Neural crest cell (in vitro differentiated cells): ENCODE measurements at regions not wholly inside any gene's neighbourhood (a gene's known extent, or its start where the extent isn't known, plus 50 kb on each side); places are given as distances from the start of the nearest gene placed in this dataset.

Experiments
- DNase-seq: peaks from one replicate; pipeline ENCODE4 v3.0.0; 2021; ENCODE audit warnings: low read depth, mixed read lengths, low spot score
- H3K27ac Mint-ChIP-seq: one replicate; pipeline ENCODE4 v1.8.0; 2021; ENCODE audit warnings: mild to moderate bottlenecking, mixed read lengths; ENCODE audit not compliant: unreplicated experiment
- H3K27me3 Mint-ChIP-seq: 2 replicates; pipeline ENCODE4 v1.8.0; 2021; ENCODE audit warnings: low read depth, mild to moderate bottlenecking, mixed read lengths
- H3K36me3 Mint-ChIP-seq: 2 replicates; pipeline ENCODE4 v1.8.0; 2021; ENCODE audit warnings: low read depth, mild to moderate bottlenecking, mixed read lengths
- H3K4me1 Mint-ChIP-seq: 2 replicates; pipeline ENCODE4 v1.8.0; 2021; ENCODE audit warnings: mixed read lengths
- H3K4me3 Mint-ChIP-seq: one replicate; pipeline ENCODE4 v1.8.0; 2021; ENCODE audit warnings: mild to moderate bottlenecking, mixed read lengths
- H3K9me3 Mint-ChIP-seq: 2 replicates; pipeline ENCODE4 v1.8.0; 2021; ENCODE audit warnings: mixed read lengths
- TF ChIP-seq, protein P1 (sequence below): fragments of 200-600 bp; sonication (generic); conservative IDR thresholded peaks from 2 replicates; pipeline ENCODE4 v1.5.0; 2021; ENCODE audit warnings: antibody characterized with exemption, mild to moderate bottlenecking

GRCh38 chr2:81747481-81748070 is 1443.0 kb upstream of the LRRTM1 start:
- H3K27ac Mint-ChIP-seq, result no peak overlapping the region
- peaks cover 6% of the 10 kb centered on the region for H3K9me3 Mint-ChIP-seq
- peaks cover 2% of the 10 kb centered on the region for H3K36me3 Mint-ChIP-seq
- H3K4me3 Mint-ChIP-seq, result no peak overlapping the region
- DNase-seq, result no peak
- TF ChIP-seq, protein P1, sequence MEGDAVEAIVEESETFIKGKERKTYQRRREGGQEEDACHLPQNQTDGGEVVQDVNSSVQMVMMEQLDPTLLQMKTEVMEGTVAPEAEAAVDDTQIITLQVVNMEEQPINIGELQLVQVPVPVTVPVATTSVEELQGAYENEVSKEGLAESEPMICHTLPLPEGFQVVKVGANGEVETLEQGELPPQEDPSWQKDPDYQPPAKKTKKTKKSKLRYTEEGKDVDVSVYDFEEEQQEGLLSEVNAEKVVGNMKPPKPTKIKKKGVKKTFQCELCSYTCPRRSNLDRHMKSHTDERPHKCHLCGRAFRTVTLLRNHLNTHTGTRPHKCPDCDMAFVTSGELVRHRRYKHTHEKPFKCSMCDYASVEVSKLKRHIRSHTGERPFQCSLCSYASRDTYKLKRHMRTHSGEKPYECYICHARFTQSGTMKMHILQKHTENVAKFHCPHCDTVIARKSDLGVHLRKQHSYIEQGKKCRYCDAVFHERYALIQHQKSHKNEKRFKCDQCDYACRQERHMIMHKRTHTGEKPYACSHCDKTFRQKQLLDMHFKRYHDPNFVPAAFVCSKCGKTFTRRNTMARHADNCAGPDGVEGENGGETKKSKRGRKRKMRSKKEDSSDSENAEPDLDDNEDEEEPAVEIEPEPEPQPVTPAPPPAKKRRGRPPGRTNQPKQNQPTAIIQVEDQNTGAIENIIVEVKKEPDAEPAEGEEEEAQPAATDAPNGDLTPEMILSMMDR, result no peak
- no peaks in the 10 kb centered on the region for H3K27me3 Mint-ChIP-seq
- H3K4me1 Mint-ChIP-seq, result peaks cover 10% of the 10 kb centered on the region

- no peaks in the 10 kb centered on the region for H3K4me1 Mint-ChIP-seq
- no peaks in the 10 kb centered on the region for H3K9me3 Mint-ChIP-seq
- no peak overlapping the region for H3K27ac Mint-ChIP-seq
- no peaks in the 10 kb centered on the region for H3K27me3 Mint-ChIP-seq
- DNase-seq, result no peak
- no peak overlapping the region for H3K4me3 Mint-ChIP-seq
- TF ChIP-seq, protein P1, result no peak
- H3K36me3 Mint-ChIP-seq, result no peaks in the 10 kb centered on the region
Measured at GRCh38 chr2:81739966-81740365, 1435.4 kb upstream of the LRRTM1 start.

DNA sequence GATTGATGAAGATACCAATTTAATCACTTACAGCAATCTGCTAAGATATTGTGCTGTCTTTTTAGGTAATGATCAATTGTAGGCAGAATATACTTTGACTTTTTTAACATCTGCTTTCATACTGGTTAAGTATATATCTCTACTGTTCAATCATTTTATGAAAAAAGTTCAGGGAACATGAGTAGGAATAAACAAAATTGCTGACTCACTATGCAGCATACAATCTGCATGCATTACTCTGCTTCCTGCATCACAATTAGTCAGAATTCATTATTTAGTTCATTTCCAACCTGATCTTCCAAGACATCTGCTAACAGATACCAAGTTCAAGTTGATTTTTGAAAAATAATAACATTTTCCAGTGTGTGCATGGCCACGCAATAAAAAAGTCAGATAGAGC is 1430.4 kb upstream of the LRRTM1 start:
- no peak overlapping the region for H3K4me3 Mint-ChIP-seq
- H3K36me3 Mint-ChIP-seq, result no peaks in the 10 kb centered on the region
- no peak for DNase-seq
- no peaks in the 10 kb centered on the region for H3K9me3 Mint-ChIP-seq
- TF ChIP-seq, protein P1, result no peak
- no peaks in the 10 kb centered on the region for H3K27me3 Mint-ChIP-seq
- H3K4me1 Mint-ChIP-seq, result no peaks in the 10 kb centered on the region
- H3K27ac Mint-ChIP-seq, result no peak overlapping the region

DNA sequence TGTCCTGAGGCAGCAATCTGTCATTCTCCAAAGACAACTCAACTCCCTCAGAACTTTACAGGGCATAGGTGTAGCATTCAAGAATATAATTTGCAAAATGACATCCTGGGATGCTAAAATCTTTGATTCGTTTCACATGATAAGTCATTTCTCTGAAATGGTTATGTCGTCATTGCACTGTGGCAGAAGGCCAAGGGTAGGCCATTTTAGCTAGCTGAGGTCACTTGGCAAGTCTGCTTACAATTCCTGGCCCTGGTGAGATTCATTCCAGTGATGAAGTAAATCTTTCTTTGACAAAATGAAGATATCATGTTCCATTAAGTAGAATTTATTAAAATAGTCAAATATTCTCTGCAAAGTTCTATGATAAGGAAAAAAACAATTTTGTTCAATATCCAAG is 1410.3 kb upstream of the LRRTM1 start:
- H3K9me3 Mint-ChIP-seq, result peaks cover 7% of the 10 kb centered on the region
- H3K27me3 Mint-ChIP-seq, result peaks cover 2% of the 10 kb centered on the region
- TF ChIP-seq, protein P1, result no peak
- H3K36me3 Mint-ChIP-seq, result no peaks in the 10 kb centered on the region
- H3K4me3 Mint-ChIP-seq, result no peak overlapping the region
- no peak overlapping the region for H3K27ac Mint-ChIP-seq
- DNase-seq, result no peak
- H3K4me1 Mint-ChIP-seq, result no peaks in the 10 kb centered on the region

DNA sequence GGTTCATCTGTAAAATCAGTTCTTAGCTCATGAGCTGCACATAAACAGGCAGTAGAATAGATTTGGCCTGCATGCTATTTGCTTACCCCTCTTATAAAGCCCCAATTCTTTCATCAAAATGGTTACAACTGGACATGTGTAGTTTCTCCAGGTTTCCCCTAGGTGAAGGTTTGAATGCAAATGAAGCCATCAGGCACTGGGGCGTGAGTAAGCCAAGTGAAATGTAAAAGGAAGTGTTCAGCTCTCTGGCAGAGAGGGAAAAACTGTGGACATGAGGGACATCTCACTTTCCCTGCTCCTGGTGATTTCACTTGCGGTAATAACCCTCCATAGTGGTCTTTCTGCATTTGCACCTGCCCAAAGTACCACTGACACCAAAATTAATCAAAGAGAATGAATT is 1402.3 kb upstream of the LRRTM1 start:
- TF ChIP-seq, protein P1, result no peak
- DNase-seq, result no peak
- Mint-ChIP-seq H3K27ac (no peak overlapping the region), H3K9me3 (peaks cover 7% of the 10 kb centered on the region), H3K36me3 (no peaks in the 10 kb centered on the region), H3K4me3 (no peak overlapping the region), H3K4me1 (peaks cover 4% of the 10 kb centered on the region), H3K27me3 (no peaks in the 10 kb centered on the region)

- Mint-ChIP-seq H3K27me3 (no peaks in the 10 kb centered on the region), H3K4me1 (peaks cover 4% of the 10 kb centered on the region), H3K9me3 (no peaks in the 10 kb centered on the region), H3K36me3 (no peaks in the 10 kb centered on the region), H3K4me3 (no peak overlapping the region), H3K27ac (no peak overlapping the region)
- DNase-seq, result no peak
- TF ChIP-seq, protein P1, result no peak
Measured at GRCh38 chr2:81703831-81704230, 1399.3 kb upstream of the LRRTM1 start.
